Inferior parietal cortex (tissue), 1 donor: ENCODE measurements at regions not wholly inside any gene's neighbourhood (a gene's known extent, or its start where the extent isn't known, plus 50 kb on each side); places are given as distances from the start of the nearest gene placed in this dataset.
"Not testable (repeated sequence)": the region's sequence is repeated elsewhere in the genome, so short reads cannot be mapped to it uniquely, and the experiment has no call there.

Experiments used
- DNase-seq: peaks from one replicate; pipeline ENCODE4 v3.0.0-alpha.2; 2016; ENCODE audit errors: extremely low spot score

GRCh38 chr6:18595774-18596530 is 208.8 kb downstream of the RNF144B start:
- DNase-seq = peak; percentile 92

- DNase-seq = no peak
Observed at GRCh38 chr6:18596531-18596835, 209.3 kb downstream of the RNF144B start.

DNA sequence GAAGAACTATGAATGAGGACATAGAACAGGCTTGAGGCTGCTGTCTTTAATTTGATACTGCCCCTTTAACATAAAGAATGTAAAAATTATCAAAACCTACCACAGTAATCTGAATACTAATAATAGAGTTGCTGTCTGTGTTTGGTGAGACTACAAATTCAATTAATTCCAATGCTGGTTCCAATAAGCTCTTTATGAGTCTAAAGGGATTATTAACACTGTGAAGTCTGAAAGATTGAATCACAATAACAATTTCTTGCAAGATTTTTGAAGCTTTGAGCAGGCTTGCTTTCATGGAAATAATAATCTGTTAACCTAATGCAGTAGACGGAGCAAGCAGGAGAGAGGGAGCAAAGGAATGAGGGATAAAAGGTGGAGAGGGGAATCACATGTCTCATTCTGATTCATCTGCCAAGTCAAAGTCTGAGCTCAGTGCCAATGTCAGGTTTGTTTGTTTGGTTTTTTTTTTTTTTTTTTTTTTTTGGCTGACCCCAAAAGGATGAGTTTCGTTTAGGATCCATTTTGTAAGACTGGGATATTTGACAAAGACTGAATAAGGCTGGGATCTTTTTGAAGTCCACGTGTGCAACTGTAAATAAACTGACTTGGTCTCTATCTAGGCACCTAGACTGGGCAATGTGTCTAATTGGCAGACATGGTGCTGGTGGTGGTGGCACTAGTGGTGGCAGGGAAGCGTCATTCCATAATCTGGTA is 211.6 kb downstream of the RNF144B start:
- no peak for DNase-seq

- no peak for DNase-seq
Observed at GRCh38 chr6:18600255-18600654, 213.1 kb downstream of the RNF144B start.

GRCh38 chr6:18601516-18602020 is 214.4 kb downstream of the RNF144B start:
- DNase-seq = no peak

DNA sequence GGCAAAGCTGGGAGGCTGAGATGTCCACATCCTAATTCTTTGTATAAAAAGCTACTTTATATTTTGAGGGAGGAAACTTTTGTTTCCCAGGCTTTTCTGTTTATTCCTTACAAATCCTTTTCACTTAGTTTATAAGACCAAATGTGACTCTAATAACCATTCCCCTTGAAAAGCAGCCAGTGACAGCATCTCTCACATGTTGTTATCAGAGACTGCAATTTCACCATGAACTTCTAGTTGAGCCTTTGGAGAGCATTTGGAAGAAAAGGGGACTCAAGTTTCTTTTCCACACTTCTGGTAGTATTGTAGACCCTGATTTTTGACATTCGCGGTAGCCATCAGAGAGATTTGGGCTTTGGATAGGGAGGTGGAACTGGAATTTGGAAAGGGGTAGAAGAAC is 215.8 kb downstream of the RNF144B start:
- DNase-seq = no peak

DNA sequence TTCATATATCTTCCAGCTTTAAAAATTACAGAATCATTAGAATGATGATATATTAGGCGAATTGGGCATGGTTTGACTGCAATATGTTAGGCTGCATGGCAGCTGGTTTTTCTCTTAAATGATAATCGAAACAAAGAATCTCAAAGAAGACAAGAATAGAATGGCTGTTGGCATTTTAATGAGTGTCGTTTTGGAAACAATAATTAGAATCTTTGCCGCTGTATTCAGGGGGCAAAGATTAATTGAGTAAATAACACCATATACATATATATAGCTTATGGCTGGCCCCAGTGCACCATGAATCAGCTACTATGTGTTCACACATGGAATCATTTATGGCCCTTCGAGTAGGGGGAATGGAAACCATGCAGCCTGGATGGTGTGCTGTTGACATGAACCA is 216.2 kb downstream of the RNF144B start:
- DNase-seq = no peak

- no peak for DNase-seq
Observed at GRCh38 chr6:18605841-18606240, 218.7 kb downstream of the RNF144B start.

GRCh38 chr6:18609715-18610114 is 222.6 kb downstream of the RNF144B start:
- no peak for DNase-seq

- no peak for DNase-seq
Observed at GRCh38 chr6:18613319-18613925, 226.3 kb downstream of the RNF144B start.

DNA sequence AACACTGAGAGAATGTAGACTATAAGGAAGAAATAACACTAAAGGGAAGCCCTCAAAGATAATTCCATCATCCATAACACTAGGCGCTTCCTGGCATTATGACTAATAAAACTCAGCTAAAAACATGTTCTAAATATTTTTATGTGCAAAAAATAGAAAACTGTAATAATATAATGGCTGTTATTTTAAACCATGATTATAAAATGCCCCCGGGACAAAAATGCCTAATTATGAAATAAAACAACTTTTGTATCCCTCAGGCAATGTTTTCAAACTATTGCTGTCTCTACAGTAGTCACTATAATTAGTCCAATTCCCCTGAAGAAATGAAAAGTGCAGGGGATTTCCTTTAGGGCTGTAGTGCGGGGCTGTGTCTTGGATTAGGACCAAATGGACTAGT is 242.4 kb downstream of the RNF144B start:
- DNase-seq = no peak

DNA sequence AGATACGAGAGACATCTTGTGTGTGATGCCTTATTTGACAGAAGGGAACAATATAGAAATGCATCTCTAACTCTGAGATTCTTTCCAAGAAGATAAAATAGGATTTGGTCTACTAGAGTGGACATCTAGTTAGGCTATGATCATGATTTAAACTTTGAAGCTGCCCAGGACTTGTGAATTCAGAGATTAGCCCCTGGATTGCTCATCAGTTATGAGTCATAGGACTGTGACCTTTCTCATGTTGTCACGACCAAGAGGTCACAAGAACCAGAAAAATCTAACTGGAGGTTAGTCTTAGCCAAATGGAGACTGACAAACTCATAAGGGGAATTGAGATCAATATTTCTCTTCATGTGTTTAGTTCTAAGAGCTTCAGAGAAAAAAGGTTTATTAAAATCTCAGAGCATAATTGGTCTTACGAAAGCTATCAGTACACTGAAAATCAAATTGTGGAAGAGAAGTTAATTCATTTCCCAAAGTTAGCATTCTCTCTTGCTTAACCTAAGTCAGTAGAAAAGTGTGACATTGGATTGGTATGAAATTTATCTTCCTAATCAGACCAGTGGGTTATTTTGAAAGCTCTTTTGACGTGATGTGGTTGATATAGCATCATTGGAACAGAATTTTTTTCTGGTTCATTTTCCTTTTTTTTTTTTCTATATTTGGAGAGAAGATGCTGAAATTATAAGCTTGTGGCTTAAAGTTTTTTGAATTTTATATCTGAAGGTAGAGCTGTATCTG is 245.7 kb downstream of the RNF144B start:
- no peak for DNase-seq

DNA sequence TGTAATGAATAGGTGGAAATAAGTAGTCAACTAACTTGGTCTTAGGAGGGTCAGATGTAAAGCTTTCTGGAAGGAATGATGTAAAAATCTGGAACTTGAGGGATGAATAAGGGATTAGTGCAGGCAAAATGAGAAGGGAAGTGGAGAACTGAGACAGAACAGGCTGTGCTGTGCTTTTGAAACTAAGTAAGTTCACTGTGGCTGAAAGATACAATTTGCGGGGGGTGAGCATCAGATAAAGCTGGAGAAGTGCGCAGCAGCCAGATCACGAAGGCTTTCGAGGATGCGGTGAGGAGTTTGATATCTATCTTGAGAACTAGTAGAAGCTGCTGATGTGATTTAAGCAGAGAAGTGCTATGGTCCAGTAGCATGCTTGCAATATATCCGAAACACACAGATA is 247.8 kb downstream of the RNF144B start:
- DNase-seq = no peak

DNA sequence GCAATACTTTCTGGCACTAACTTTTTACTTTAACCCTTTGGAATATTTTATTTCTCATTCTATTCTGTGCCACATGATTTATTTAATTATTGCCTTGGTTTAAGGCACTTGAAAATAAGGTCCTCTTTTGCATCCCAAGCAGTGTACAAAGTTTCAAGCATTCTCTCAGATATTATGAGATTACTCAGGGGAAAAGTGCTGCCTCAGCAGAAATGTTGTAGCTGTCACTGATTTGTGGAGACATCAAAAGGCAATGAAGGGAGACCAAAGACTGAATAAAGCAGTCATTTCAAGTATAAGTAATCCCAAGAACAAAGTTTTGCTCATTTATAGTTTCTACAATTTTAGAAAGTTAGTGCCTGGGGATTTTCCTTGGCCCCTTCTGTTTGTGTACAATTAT is 253.0 kb downstream of the RNF144B start:
- no peak for DNase-seq

DNA sequence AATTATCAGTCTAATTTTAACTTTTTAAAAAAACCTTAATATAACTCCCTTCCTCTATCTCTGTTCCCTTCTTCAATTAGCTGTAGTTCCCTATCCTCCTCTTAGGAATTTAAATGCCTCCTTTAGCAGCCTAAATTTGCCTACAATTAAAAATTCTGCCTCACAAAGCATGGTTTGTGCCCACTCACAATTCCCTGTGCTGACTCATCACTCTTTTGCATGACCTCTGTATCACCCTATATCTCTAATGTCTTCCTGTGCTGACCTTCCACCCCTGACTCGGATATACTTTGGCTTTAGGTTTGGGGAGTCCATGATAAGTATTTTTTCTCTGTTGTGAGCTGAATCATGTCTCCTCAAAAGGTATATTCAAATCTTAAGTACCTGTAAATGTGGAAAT is 253.6 kb downstream of the RNF144B start:
- no peak for DNase-seq

DNA sequence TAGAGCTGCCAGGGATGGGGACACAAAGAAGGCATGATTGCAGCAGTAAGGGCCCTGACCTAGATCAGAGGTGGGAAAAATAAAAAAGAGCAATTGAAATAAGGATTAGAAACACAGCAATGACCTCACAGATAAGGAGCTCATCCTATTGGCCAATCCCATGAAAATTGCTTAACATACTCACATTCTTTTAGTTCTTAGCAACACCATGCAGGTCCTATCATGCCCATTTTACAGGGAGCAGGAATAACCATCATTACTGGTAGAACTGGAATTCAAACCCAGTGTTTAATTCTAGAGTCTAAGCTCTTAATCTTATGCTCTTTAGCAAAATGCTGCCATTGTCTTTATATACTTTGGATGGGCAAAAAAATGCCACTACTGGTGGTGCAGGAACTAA is 267.7 kb downstream of the RNF144B start:
- DNase-seq = no peak

DNA sequence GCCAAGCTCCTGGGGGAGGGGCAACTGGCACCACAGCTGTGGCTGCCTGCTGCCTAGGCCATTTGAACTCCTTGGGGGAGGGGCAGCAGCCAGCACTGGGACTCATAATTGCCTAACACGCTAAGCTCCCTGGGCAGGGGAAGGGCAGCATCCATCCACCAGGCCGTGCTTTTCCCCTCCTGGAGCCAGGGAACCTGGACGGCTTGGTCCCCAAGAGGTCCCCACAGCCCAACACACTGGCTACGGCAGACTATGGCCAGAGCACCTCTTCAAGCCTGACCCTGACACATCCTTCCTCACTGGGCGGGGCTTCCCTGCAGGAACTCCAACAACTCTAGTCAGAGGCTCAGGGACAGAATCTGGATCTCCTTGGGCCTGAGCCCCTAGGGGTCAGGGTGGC is 269.4 kb downstream of the RNF144B start:
- DNase-seq = no peak

GRCh38 chr6:18659994-18660393 is 272.8 kb downstream of the RNF144B start:
- not testable (repeated sequence) for DNase-seq

DNA sequence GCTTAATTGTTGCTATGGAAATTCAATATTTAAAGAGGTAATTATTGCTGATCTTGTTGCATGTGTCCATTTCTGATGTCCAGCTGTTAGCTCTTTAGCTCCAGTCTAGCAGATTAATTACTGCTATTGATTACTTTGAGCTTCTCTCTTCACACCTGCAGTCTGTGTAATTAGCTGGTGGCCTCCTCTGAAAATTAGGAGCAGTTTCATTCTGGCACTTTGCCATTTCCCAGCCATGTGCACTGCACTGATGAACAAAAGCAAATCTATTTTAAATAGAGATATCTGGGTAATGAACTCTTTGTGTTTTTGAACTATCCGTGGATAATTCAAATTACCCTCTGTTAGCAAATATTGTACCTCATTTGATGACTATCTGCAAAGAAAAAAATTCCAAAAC is 275.9 kb downstream of the RNF144B start:
- DNase-seq = no peak

DNA sequence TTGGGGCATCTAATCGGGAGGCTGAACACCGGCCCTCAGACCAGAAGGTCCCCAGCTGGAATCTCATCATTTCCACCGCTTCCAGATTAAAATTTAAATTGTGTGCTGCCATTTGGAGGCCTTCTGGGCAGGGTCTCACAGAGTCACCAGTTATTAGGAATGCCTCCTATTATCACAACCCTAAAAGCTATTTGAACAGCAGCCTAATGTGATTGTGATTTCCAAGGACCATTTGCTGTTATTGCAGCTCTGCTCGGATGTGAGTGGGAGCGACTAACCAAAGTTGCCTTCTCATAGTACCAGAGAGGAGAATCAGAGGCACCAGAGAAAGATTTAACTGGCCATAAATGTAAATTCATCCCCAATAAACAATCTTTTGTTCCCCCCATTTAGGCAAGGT is 277.3 kb downstream of the RNF144B start:
- no peak for DNase-seq

DNA sequence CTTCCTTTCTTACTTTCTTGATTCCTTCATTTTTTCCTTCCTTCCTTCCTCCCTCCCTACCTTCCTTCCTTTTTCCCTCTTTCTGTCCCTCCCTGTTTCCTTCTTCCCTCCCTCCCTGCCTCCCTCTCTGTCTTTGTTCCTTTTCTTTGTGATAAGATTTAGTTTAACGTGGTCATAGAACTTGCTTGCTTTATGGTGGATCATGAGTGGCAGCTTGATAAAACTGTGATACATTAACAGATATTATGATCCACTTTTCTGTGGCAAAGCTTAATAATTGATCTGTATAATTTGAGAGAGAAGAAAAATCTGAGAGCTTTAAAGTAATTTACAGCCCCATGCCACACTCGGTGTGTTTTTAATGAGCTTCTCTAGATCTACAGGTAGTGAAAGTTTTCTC is 280.5 kb downstream of the RNF144B start:
- no peak for DNase-seq

GRCh38 chr6:18668994-18669393 is 281.8 kb downstream of the RNF144B start:
- no peak for DNase-seq
